Activated CD4-positive, alpha-beta T cell treated with anti-CD3 and anti-CD28 coated beads for 24 hours (primary cell): ENCODE measurements at regions not wholly inside any gene's neighbourhood (a gene's known extent, or its start where the extent isn't known, plus 50 kb on each side); places are given as distances from the start of the nearest gene placed in this dataset.
"Not testable (repeated sequence)": the region's sequence is repeated elsewhere in the genome, so short reads cannot be mapped to it uniquely, and the experiment has no call there.

Source experiments
- DNase-seq, 2 donors: peaks; one replicate each; pipeline ENCODE4 v3.0.0-alpha.2; 2020; ENCODE audit warnings: low read depth in 2 of 2

DNA sequence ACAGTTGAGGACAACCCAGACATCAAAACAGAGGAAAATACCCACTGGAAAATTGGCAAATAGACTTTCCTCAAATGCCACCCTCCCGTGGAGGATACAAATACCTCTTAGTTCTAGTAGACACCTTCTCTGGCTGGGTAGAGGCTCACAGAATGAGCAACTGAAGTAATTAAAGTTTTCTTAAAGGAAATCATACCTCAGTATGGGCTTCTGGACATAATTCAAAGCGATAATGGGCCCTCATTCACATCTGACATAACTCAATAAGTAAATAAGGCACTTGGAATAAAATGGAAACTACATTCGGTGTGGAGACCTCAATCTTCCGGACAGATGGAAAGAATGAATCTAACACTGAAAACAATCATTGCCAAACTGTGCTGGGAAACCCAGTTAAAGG, 115.2 kb upstream of the PLCL2 start:
- no peak for DNase-seq

DNA sequence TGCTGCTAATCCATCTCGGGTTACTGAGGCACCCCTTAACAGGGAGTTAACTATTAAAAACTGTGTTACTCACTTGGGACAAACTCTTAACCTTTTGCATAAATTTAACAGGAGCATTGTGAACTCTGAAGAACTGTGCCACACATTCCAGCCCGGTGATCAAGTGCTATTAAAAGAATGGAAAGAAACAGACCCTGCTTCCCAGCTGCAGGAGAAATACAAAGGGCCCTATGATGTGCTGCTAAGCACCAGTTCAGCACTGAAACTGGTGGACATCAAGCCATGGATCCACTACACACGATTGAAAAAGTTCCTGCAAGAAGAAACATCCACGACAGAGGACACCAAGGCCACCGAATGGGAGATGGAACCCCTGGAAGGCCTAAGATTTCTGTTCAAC, 114.7 kb upstream of the PLCL2 start:
- DNase-seq: no peak

DNA sequence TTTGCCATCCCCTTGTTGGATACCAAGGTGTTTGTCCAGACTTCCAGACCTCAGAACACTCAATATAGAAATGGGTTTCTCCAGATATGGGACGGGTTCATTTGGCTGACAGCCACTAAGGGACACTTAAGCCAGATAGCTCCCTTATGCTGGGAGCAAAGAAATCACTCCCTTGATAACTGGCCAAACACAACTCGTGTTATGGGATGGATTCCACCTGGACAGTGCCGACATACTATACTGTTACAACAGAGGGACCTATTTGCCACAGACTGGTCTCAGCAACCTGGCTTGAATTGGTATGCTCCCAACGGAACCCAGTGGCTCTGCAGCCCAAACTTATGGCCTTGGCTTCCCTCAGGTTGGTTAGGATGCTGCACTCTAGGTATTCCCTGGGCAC, 114.0 kb upstream of the PLCL2 start:
- no peak for DNase-seq

DNA sequence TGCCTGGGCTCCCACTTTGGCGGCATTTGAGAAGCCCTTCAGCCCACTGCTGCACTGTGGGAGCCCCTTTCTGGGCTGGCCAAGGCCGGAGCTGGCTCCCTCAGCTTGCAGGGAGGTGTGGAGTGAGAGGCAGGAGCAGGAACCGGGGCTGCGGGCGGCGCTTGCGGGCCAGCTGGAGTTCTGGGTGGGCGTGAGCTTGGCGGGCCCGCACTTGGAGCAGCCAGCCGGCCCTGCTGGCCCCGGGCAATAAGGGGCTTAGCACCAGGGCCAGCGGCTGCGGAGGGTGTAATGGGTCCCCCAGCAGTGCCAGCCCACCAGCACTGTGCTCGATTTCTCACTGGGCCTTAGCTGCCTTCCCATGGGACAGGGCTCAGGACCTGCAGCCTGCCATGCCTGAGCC, 111.2 kb upstream of the PLCL2 start:
- DNase-seq: not testable (repeated sequence)

DNA sequence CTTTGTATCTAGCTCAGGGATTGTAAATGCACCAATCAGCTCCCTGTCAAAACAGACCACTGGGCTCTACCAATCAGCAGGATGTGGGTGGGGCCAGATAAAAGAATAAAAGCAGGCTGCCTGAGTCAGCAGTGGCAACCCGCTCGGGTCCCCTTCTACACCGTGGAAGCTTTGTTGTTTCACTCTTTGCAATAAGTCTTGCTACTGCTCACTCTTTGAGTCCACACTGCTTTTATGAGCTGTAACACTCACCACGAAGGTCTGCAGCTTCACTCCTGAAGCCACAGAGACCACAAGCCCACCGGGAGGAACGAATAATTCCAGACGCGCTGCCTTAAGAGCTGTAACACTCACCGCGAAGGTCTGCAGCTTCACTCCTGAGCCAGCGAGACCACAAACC, 110.2 kb upstream of the PLCL2 start:
- DNase-seq: not testable (repeated sequence)

DNA sequence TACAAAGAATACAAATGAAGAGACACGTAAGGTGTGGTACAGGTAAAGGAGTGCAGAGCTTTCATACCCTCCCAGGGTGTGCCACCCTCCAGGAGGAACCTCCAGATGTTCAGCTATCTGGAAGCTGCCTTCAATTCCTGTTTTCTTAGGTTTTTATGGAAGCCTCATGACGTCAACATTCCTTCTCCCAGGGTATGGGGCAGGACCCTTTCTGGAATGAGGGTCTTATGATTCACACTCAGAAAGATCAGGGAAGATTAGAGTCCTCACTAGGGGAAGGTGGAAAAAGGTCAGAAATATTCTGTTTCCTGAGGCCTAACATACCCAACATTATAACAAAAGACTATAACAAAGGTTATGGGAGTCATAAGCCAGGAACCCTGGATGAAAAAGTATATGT, 99.8 kb upstream of the PLCL2 start:
- DNase-seq: no peak

DNA sequence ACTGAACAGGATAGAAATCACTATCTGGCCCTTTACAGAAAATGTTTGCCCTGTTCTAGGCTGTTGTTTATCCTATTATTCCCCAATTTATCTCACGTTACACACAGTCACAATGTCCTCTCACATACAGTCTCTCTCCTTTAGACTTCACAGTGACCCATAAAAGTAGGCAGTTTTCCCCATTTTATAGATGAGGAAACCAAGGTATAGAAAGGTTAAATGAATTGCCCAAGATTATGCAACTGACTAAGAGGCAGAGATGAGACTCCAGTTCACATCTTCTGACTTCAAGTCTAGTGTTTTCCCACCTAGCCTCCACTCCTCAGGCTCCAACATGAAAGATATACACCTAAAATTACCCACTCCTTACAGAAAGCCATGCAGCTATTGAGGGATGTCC, 99.3 kb upstream of the PLCL2 start:
- no peak for DNase-seq

DNA sequence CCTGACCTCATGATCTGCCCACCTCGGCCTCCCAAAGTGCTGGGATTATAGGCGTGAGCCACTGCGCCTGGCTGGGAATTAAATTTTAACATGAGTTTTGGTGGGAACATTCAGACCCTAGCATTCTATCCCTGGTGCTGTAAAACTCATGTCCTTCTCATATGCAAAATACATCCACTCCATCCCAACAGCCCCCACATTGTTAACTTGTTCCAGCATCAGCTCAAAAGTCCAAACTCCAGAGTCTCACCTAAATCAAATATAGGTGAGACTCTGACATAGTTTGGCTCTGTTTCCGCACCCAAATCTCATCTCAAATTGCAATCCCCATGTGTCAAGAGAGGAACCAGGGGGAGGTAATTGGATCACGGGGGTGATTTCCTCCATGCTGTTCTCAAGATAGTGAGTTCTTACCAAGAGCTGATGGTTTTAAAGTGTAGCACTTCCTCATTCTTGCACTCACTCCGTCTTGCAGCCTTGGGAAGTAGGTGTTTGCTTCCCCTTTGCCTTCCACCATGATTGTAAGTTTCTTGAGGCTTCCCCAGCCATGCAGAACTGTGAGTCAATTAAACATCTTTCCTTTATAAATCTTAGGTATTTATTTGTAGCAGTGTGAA, 96.2 kb upstream of the PLCL2 start:
- DNase-seq: no peak

DNA sequence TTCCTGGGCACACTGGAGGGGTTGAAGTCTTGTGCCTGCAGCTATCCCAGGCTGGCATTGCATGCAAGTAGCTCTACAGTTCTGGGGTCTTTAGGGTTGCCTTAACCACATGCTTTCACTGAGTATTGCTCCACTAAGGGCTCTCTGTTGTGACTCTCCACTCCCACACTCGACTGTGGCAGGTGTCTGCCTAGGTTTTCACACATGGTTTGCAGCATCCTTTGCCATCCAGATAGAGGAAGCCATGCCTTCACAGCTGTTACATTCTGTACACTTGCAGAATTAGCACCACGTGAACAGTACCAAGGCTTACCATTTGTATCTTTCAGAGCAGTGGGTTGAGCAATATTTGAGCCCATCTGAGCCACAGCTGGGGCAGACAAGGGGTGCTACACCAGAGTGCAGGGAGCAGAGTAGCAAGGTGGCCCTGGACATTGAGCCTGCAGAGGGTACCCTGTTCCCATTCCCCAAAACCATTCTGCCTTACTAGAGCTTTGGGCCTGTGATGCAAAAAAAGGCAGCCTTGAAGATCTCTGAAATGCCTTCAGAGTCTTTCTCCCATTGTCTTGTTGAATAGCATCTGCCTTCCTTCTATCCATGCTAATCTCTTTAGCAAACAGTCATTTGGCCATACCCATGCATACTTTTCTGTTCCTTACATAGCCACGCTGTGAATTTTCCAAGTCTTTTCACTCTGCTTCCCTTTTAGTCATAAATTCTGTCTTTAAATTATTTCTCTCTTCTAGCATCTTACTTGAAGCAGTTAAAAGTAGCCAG, 95.2 kb upstream of the PLCL2 start:
- DNase-seq: no peak

DNA sequence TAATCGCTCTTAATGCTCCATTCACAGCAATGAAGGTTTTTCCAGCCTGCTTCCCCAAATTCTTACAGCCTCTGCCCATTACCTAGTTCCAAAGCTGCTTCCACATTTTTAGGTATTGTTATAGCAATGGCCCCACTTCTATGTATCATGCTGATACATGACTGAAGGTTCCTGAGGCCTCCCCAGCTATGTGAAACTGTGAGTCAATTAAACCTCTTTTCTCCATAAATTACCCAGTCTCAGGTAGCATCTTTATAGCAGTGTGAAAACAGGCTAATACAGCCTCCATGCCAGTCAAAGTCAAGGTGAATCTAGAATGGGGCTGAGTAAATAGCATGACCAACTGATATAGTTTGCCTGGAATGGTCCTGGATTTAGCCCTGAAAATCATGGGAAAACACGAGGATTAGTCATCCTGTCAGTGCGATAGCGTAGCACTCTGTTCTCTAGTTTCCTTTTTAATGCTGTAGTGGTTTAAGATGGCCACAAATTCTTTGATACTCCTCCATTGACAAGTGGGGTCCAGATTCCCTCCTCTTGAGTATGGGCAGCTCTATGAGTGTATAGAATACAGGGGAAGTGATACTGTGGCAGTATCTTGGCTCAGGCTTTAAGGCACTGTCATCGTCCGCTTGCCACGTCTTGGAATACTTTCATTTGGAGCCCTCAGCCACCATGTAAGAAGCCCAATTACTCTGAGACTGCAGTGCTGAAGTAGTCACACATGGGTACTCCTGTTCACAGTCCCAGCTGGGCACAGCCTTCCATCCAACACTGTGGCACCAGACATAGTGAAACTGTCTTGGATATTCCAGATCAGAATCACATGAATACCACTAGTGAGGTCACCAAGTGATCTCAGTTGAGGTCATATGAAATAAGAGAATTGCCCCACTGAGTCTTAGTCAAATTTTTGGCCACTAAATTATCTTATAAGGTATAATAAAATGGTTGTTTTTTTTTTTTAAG, 94.0 kb upstream of the PLCL2 start:
- no peak for DNase-seq

DNA sequence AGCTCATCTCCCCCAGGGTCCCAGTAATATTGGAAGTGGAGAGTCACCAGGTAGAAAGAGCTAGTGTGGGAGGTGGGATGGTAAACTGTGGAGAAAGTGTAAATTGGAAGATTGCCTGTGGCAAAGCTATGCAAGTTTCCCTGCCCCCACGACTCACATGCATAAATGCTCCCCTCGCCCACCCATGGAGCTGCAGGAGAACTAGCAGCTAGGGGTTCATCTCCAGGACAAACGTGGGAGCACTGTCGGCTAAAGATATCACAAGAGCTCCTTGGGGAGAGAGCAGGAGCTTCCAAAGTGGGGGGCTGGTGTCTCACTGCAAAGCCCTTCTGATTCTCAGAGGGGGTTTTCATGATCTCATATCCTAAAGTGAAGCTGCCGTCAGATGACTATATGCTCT, 91.4 kb upstream of the PLCL2 start:
- no peak for DNase-seq

DNA sequence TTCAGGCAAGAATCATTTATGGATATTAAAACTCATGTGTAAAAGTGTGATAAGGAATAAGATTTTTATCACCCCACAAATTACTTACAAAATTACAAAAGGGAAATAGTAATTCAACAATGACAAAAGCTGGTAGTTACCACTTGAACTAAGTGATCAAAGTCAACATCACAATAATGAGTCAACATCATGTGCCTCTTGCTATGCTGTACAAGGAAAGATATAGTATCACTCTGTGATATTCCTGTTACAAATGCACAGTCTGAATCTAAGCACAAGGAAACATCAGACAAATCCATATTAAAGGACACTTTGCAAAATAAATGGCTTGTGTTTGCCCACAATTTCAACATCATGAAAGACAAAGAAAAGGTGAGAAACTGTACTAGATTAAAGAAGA, 90.5 kb upstream of the PLCL2 start:
- no peak for DNase-seq

DNA sequence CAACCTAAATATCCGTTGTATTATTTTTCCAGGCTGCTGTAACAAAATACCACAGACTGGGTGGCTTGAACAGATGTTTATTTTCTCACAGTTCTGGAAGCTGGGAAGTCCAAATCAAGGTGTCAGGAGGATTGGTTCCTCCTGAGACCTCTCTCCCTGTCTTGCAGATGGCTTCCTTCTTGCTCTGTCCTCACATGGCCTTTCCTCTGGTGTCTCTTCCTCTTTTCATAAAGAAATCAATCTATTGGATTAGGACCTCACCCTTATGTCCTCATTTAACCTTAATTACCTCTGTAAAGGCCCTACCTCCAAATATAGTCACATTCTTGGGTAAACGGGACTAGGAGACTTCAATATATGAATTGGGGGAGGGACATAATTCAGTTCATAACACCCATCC, 89.2 kb upstream of the PLCL2 start:
- no peak for DNase-seq

DNA sequence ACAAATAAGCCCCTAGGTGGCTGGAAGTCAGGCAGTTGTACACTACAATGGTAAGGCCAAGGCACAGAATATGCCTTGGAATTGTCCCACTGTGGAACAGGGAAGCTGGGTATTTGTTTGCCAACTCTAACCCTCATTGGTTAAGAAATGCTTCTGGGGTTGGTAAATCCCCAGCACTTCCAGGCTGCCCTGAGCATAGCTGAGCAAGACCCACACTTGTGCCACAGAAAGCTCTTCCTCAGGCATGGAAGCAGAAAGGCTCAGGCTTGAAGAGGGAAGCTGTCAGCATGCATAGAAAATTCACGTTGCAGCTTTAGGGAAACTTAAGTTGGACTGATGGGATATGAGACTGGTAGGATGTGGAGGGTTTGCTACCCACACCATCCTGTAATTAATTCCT, 86.9 kb upstream of the PLCL2 start:
- DNase-seq: no peak

DNA sequence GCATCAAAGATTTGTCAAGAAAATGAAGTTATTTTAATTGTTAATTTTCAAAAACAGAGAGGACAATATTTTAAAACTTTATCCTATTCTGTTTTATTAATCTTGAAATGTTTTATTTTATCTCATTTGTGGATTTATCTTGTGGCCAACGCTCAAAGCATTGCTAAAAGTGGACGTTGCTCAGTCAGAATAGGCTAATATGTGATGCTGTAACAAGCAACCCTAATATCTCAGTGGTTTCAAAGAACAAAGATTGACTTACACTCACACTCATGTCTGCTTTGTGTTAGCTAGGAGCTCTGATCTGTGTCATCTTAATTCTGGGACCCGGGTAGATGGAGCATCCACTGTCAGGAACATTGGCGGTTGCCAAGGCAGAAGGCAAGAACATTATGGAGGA, 86.0 kb upstream of the PLCL2 start:
- DNase-seq: no peak

DNA sequence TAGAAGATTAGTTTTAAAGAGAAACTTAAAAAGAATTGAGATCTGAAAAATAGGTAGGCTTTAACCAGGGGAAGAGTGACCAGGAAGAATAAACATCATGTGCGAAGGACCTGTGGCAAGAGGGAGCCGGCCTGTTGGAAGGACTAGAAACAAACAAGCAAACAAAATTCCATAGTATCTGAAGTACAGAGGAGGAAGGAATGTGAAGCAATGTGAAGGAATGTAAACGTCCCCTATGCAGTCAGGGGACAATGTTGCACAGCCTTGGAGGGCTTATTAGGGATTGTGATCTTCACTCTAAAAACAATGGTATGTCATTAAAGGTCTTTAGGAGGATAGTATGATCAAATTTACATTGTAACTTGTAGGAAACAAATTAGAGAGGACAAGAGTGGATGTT, 84.4 kb upstream of the PLCL2 start:
- no peak for DNase-seq

DNA sequence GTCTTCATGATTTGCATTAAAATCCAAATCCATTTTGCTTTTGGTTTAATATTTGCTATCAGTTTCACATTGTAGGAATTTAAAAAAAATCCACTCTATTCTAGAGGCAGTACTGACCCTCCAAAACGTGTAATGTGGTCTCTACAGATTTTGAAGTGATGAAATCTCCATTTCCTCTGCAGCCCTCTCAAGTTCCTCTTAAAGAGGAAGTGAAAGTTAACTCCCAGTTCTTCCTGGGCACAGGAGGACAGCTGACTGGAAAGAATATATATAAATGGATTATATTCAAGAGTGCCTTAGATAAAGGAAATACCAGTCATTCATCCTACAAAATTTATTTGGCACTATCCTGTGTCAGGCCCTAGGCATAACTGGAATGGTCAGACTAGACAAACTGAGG, 83.5 kb upstream of the PLCL2 start:
- DNase-seq: no peak

DNA sequence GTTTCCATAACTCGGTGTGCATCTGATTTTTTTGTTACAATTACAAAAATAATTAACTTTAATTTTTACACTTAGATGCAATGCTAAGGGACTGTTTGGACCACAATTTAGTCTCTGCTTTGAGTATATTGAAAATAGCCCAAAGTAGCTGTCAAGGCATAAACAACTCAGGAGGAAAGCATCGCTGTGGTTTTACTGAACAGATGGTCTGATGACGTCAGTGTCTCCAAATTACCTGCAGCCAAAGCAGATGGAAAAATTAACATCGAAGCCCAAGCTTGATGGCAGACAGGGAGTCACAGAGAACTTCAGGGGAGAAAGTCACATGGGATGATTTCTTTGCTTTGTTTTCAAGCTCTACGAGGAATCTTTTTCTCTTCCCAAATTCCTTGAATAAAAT, 83.1 kb upstream of the PLCL2 start:
- no peak for DNase-seq

DNA sequence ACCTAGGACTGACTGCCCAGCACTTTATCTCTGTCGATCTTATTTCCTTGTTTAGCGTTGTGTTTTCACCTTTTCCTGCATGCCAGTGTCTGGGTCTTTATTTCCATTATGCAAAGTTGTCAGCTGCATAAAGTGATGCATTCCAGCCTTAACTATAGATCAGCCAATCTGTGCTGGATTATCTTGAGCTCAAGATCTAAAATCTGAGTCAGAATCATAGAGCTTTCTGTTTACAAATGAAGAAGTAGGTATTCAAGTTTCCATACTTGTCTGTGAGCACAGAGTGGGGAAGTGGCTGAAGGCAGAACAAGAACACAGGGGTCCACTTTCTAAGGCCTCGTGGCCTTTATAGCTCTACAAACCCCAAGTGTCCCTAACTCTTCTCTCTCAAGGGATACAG, 82.4 kb upstream of the PLCL2 start:
- no peak for DNase-seq

DNA sequence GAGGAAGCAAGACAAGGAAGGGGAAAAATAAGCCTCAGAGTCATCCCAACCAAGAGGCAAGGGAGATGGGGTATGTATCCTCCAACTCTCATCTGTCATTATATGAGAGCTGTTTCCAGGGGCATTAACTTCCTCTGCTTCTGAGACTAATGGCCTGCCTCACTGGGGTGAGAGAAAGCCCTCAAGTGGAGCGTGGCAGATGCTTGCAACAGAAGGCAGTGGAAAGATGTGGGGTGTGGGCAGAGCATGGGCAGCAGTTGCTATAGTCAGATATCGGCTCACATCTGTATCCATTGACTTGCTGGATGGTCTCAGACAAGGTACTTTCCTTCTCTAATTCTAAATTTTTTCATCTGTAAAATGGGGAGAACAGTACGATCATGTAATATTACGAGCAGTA, 81.7 kb upstream of the PLCL2 start:
- no peak for DNase-seq

DNA sequence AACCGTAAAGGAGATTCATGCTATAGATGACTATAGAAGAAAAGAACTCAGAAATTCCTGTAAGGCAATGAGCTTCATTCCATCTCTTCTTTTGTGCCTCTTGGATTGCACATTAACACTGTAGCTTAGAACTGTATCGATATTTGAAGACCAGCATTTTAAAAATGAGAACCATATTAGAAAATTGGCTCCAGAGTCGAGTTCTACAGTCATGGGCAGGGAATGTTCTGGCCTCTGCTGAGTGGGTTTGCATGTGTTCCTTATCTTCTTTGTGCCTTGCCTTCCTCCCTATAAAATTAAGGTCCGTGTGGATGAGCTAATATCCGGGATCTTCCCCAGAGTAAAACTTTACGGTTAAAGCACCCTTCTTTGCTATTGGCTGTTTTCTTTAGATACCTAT, 77.4 kb upstream of the PLCL2 start:
- no peak for DNase-seq

DNA sequence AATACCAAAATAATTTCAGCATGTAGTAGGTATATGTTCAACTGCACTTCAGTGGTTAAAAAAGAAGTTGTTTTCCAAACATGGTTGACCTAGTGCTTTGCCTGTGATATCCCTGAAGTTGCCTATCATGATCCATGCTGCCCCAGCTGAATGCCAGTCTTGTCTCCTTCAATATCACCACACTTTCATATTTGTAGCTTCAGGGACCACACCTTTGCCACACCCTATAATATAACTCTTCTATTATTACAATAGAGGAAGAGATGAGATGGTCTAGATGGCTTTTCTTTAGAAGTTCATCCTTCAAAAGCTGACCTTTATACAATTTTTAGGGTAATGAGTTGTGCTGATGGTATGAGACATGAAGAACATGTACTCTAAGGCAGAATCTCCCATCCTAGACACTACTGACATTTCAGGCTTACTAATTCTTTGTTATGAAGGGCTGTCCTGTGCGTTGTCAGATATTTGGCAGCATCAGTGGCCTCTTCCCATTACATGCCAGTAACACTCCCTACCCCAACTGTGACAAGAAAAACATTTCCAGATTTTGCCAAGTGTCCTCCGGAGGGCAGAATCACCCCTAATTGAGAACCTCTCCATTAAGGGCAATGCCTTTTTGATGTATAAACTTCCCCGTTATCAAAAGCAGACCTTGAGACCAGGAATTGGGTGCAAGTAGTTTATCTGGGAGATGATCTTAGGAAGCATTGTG, 76.2 kb upstream of the PLCL2 start:
- no peak for DNase-seq
